AG10803 (cell line): ENCODE measurements at regions not wholly inside any gene's neighbourhood (a gene's known extent, or its start where the extent isn't known, plus 50 kb on each side); places are given as distances from the start of the nearest gene placed in this dataset.

Experiments
- DNase-seq: peaks from one replicate; pipeline ENCODE4 v3.0.0; 2010; ENCODE audit warnings: low read depth
- H3K4me3 ChIP-seq: 2 replicates; pipeline ENCODE4 v1.5.1; 2011; ENCODE audit warnings: mild to moderate bottlenecking, low read length, control low read depth
- CTCF ChIP-seq: conservative IDR thresholded peaks from 2 replicates; pipeline ENCODE4 v1.5.1; 2011; ENCODE audit warnings: mild to moderate bottlenecking, low read length, control low read depth, inconsistent platforms

- H3K4me3 ChIP-seq = no peak overlapping the region
- no peak for TF ChIP-seq CTCF
- no peak for DNase-seq
These were observed 354.5 kb upstream of the DUSP10 start for GRCh38 chr1:222096476-222096772.

GRCh38 chr1:222095606-222096475 is 354.0 kb upstream of the DUSP10 start:
- TF ChIP-seq CTCF = peak; percentile 56
- DNase-seq = no peak
- H3K4me3 ChIP-seq = no peak overlapping the region

DNA sequence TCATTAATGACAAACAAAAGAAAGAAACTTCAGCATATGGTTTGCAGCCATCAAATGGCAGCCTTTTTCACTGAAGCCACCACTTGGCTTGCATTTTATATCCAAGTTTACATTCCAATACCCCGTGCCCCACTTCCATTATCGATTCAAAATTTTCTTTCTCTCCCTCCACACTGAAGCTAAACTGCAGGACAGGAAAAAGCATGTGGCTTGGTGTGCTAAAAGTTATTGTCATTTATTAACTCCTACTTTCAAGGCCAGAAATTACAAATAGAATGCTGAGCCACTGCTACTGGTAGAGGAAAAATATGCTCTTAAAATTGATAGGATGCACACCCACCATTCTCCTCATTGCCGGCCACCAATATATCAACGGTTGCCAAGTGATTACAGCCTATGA is 351.6 kb upstream of the DUSP10 start:
- TF ChIP-seq CTCF = no peak
- H3K4me3 ChIP-seq = no peak overlapping the region
- no peak for DNase-seq

DNA sequence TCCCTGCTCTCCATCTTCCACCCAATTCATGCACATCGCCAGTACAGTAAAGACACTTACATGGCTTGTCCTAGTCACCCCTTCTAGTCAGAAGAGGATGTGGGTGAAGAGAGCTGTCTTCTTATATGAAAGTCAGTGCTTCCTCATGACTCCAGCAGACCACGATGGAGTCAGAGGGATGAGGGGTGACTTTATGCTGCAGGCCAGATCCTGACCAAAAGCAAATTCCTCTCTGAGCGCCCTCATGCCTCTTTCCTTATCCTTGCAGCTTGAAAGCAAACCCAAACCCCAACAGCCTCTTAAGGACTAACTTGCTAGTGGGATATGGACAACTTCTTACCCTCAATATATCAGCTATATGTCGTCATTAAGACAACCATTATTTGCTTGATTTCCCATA is 348.2 kb upstream of the DUSP10 start:
- peak; percentile 88 for DNase-seq
- H3K4me3 ChIP-seq = no peak overlapping the region
- TF ChIP-seq CTCF = no peak

DNA sequence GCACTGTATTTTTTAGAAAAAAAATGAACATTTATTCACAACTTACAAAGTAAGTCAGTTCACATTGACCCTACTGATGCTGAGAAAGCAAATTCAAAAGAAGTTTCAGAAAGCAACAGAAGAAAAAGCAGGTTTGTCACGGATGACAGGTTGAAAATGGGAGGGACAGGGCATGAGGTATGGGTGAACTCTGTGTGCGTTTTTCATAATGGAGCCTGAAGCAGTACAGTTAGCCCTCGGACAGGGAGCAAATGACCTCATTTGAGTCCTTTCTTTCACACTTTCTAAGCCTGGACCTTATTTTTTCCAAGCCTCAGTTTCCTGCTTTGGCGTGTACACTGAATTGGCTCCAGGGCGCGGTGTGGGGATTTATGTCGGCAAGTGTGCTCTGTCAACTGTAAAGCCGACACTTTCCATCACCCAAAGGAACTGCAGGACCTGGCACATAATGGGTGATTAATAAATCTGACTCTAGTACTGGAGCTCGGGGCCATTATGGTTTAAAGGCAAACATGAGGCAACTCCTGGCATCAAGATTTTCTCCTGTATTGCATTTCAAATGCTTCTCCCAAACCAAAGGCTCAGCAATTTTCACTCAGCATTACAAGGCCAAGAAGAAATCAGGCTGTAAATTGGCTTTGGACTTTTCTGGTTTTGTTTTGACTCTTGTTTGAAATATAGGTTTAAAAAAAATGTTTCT is 345.5 kb upstream of the DUSP10 start:
- no peak for TF ChIP-seq CTCF
- no peak overlapping the region for H3K4me3 ChIP-seq
- DNase-seq = peak; percentile 40

- TF ChIP-seq CTCF = peak; percentile 26
- H3K4me3 ChIP-seq = no peak overlapping the region
- peak; percentile 94 for DNase-seq
These were observed 343.1 kb upstream of the DUSP10 start for GRCh38 chr1:222084996-222085395.

DNA sequence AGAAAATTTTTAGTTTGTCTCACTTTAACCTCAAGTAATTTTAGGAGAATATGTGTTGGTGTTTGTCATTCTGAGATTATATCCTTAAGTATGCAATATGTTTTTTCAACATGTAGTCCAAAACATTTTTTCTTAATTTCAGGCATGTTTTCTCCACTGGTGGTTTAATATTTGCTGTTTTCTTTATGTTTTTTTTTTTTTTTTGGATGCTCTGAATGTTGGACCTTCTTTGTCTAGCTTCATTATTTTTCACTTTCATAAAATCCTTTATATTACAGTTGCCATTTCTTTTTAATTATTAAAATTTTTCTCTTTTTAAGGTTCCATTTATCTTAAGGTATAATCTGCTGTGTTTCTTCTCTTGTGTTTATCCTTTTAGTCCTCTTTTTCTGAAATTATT is 342.2 kb upstream of the DUSP10 start:
- no peak for DNase-seq
- H3K4me3 ChIP-seq = no peak overlapping the region
- no peak for TF ChIP-seq CTCF
